HCT116 (cell line): ENCODE measurements at regions not wholly inside any gene's neighbourhood (a gene's known extent, or its start where the extent isn't known, plus 50 kb on each side); places are given as distances from the start of the nearest gene placed in this dataset.

Experiments
- ATAC-seq: fragments of 200-7000 bp; cut with Tn5 transposase; 2 replicates; pipeline ENCODE4 v1.9.1; 2020; ENCODE audit warnings: mild to moderate bottlenecking, moderate library complexity
- BruUV-seq: library from RNA; stranded (reverse); fragments of 400-500 nt; replicated peaks from 2 replicates; lab custom pipeline; 2021; lab: Mats Ljungman, UMichigan
- CTCF ChIA-PET: fragments of 300-600 bp; sonication (Branson Sonifier 250); formaldehyde crosslinking; loops from one replicate; lab custom pipeline; 2021; ENCODE audit warnings: antibody characterized with exemption; lab: Charles Lee
- POLR2A ChIA-PET: fragments of 300-600, 350-600 bp; sonication (Branson Sonifier 250); formaldehyde crosslinking; loops from one replicate; lab custom pipeline; 2021; ENCODE audit warnings: antibody characterized with exemption; lab: Charles Lee
- RAD21 ChIA-PET, 2 experiments: fragments of 300-600 bp; sonication (Branson Sonifier 250); formaldehyde crosslinking; loops; one replicate each; lab custom pipeline; 2023; ENCODE audit warnings: low total read pairs in 2 of 2; ENCODE audit not compliant: uncharacterized antibody in 2 of 2, unreplicated experiment in 2 of 2, low non-redundant PET in 1 of 2; lab: Charles Lee
- DNase-seq: peaks from one replicate; pipeline ENCODE4 v3.0.0-alpha.2; 2010; ENCODE audit warnings: low read depth, low spot score
- H2AFZ ChIP-seq: fragments of 200-600 bp; shearing (Covaris generic), sonication (generic); 2 replicates; pipeline ENCODE4 v1.6.1; 2017; ENCODE audit warnings: low read depth, mixed run types, mixed read lengths, antibody characterized with exemption, low read length; ENCODE audit not compliant: poor library complexity, severe bottlenecking
- H3K27ac ChIP-seq: 2 replicates; pipeline ENCODE4 v1.5.1; 2012; ENCODE audit warnings: low read depth, low read length
- H3K27me3 ChIP-seq: fragments of 200-600 bp; sonication (generic); 2 replicates; pipeline ENCODE4 v1.6.1; 2016; ENCODE audit warnings: mixed run types, low read length, mixed read lengths; ENCODE audit not compliant: insufficient read depth
- H3K36me3 ChIP-seq, 2 experiments: fragments of 200-500 bp in 1 of 2; fragments of 200-600 bp in 1 of 2; sonication (Bioruptor generic) in 1 of 2; sonication (generic) in 1 of 2; 2 replicates each; pipeline versions ENCODE4 v1.5.1 to v1.6.1; 2014 to 2016; ENCODE audit warnings: low read length in 2 of 2, inconsistent platforms in 1 of 2, mixed read lengths in 1 of 2, mixed run types in 1 of 2; ENCODE audit not compliant: insufficient read depth in 2 of 2, control insufficient read depth in 1 of 2
- H3K4me1 ChIP-seq, 2 experiments: fragments of 200-600 bp in 1 of 2; sonication (generic) in 1 of 2; 2 replicates each; pipeline versions ENCODE4 v1.5.1 to v1.6.1; 2012 to 2017; ENCODE audit warnings: low read length in 2 of 2, inconsistent platforms in 1 of 2, mild to moderate bottlenecking in 1 of 2, mixed read lengths in 1 of 2, mixed run types in 1 of 2, moderate library complexity in 1 of 2; ENCODE audit not compliant: insufficient read depth in 2 of 2, control insufficient read depth in 1 of 2
- H3K4me2 ChIP-seq: fragments of 200-600 bp; sonication (generic); 2 replicates; pipeline ENCODE4 v1.6.1; 2017; ENCODE audit warnings: mixed run types, low read length, mixed read lengths
- H3K4me3 ChIP-seq, 2 experiments: fragments of 200-600 bp in 1 of 2; sonication (generic) in 1 of 2; replicated peaks in 1 of 2; 2 replicates each; pipeline ENCODE4 v1.5.1; 2011 to 2016; ENCODE audit warnings: low read length in 2 of 2, control low read depth in 1 of 2, low read depth in 1 of 2, mild to moderate bottlenecking in 1 of 2, mixed read lengths in 1 of 2, mixed run types in 1 of 2
- H3K79me2 ChIP-seq: fragments of 200-600 bp; sonication (generic); 2 replicates; pipeline ENCODE4 v1.6.1; 2017; ENCODE audit warnings: mild to moderate bottlenecking, mixed run types, low read length, moderate library complexity, mixed read lengths; ENCODE audit not compliant: insufficient read depth
- H3K9ac ChIP-seq: fragments of 200-600 bp; sonication (generic); 2 replicates; pipeline ENCODE4 v1.6.1; 2016; ENCODE audit warnings: low read length, mixed read lengths
- H3K9me2 ChIP-seq: fragments of 200-600 bp; sonication (generic), shearing (Covaris generic); 2 replicates; pipeline ENCODE4 v1.6.1; 2017; ENCODE audit warnings: mixed run types, mild to moderate bottlenecking, moderate library complexity; ENCODE audit not compliant: insufficient read depth
- H3K9me3 ChIP-seq, 2 experiments: fragments of 200-500 bp in 1 of 2; fragments of 200-600 bp in 1 of 2; sonication (Bioruptor generic) in 1 of 2; sonication (generic) in 1 of 2; 2 replicates each; pipeline ENCODE4 v1.6.1; 2014 to 2017; ENCODE audit warnings: low read length in 2 of 2, mixed read lengths in 2 of 2, inconsistent platforms in 1 of 2, low read depth in 1 of 2, mild to moderate bottlenecking in 1 of 2, mixed run types in 1 of 2, moderate library complexity in 1 of 2; ENCODE audit not compliant: control insufficient read depth in 1 of 2, insufficient read depth in 1 of 2
- H4K20me1 ChIP-seq: fragments of 200-600 bp; sonication (generic), shearing (Covaris generic); 2 replicates; pipeline ENCODE4 v1.6.1; 2017; ENCODE audit warnings: mixed run types, mild to moderate bottlenecking, moderate library complexity; ENCODE audit not compliant: insufficient read depth
- CBX3 ChIP-seq: IDR thresholded peaks from 2 replicates; pipeline ENCODE4 v1.6.1; 2012; ENCODE audit warnings: low read depth
- CTCF ChIP-seq, 3 experiments: fragments of 200-600 bp in 1 of 3; sonication (generic) in 1 of 3; IDR thresholded peaks in 2 of 3; conservative IDR thresholded peaks in 1 of 3; 2 replicates each; pipeline ENCODE4 v1.5.1; 2012 to 2017; ENCODE audit warnings: low read depth in 2 of 3, low read length in 2 of 3, antibody characterized with exemption in 1 of 3, borderline replicate concordance in 1 of 3, control low read depth in 1 of 3, mild to moderate bottlenecking in 1 of 3, mixed read lengths in 1 of 3, mixed run types in 1 of 3, moderate library complexity in 1 of 3; ENCODE audit not compliant: insufficient read depth in 1 of 3
- ELF1 ChIP-seq: IDR thresholded peaks from 2 replicates; pipeline ENCODE4 v1.6.1; 2012; ENCODE audit warnings: low read depth, borderline replicate concordance
- EZH2 ChIP-seq: fragments of 200-600 bp; sonication (generic); IDR thresholded peaks from 2 replicates; pipeline ENCODE4 v1.6.1; 2017; ENCODE audit warnings: antibody characterized with exemption, mixed run types
- JUND ChIP-seq: IDR thresholded peaks from 2 replicates; pipeline ENCODE4 v1.6.1; 2012
- POLR2AphosphoS5 ChIP-seq: IDR thresholded peaks from 2 replicates; pipeline ENCODE4 v1.6.1; 2011; ENCODE audit warnings: mild to moderate bottlenecking, low read depth, low read length, moderate library complexity
- RAD21 ChIP-seq: IDR thresholded peaks from 2 replicates; pipeline ENCODE4 v1.6.1; 2012; ENCODE audit warnings: low read depth, mild to moderate bottlenecking
- SP1 ChIP-seq: IDR thresholded peaks from 2 replicates; pipeline ENCODE4 v1.6.1; 2012; ENCODE audit warnings: low read depth
- SRF ChIP-seq: IDR thresholded peaks from 2 replicates; pipeline ENCODE4 v1.6.1; 2012; ENCODE audit warnings: low read depth
- TCF7L2 ChIP-seq: IDR thresholded peaks from 2 replicates; pipeline ENCODE4 v1.7.0; 2011; ENCODE audit warnings: borderline replicate concordance, inconsistent platforms; ENCODE audit not compliant: insufficient read depth, insufficient read length; ENCODE audit errors: extremely low read depth
- YY1 ChIP-seq: IDR thresholded peaks from 2 replicates; pipeline ENCODE4 v1.6.1; 2011; ENCODE audit warnings: low read length, low read depth, moderate library complexity, mild to moderate bottlenecking; ENCODE audit not compliant: insufficient replicate concordance; ENCODE audit errors: extremely low read depth
- intact Hi-C: fragments of 100-400 bp; cut with micrococcal nuclease; formaldehyde crosslinking; loops from 2 replicates; pipeline ENCODE4 v1.10.0; 2022
- TF ChIP-seq, protein P1 (sequence below): IDR thresholded peaks from 2 replicates; pipeline ENCODE4 v1.6.1; 2011; ENCODE audit warnings: mild to moderate bottlenecking, low read length, moderate library complexity; ENCODE audit not compliant: insufficient replicate concordance; ENCODE audit errors: extremely low read depth

- ChIA-PET POLR2A (interaction anchor here (1.0 kb wide), 1 partner anchor 97 kb away, joined by 3 read pairs; no protein-coding TSS in a partner anchor), RAD21 (no interaction called here)
- ATAC-seq = no peak
These were observed 100.0 kb downstream of the ETS2 start for GRCh38 chr21:38905752-38906151.

More at GRCh38 chr21:38905752-38906151, 100.0 kb downstream of the ETS2 start:
- H3K36me3 ChIP-seq = no peaks in the 10 kb centered on the region
- no peaks in the 10 kb centered on the region for H3K79me2 ChIP-seq
- no peaks in the 10 kb centered on the region for H3K9me2 ChIP-seq
- no peaks in the 10 kb centered on the region for H3K27me3 ChIP-seq
- intact Hi-C loops = no loop called here
- no peak overlapping the region for H3K4me2 ChIP-seq
- CTCF ChIA-PET = no interaction called here
- no peak overlapping the region for H2AFZ ChIP-seq
- TF ChIP-seq EZH2 (no peak), POLR2AphosphoS5 (no peak), CBX3 (no peak), SRF (no peak), RAD21 (no peak), ELF1 (no peak), YY1 (no peak), SP1 (no peak), TCF7L2 (no peak), CTCF (IDR thresholded peaks at IDR 0.05 in 2 of 3, conservative IDR thresholded peaks at IDR 0.05 in 1 of 3; ENCODE audit: borderline replicate concordance in 1 of 3, insufficient read depth in 1 of 3, low read depth in 2 of 3, low read length in 2 of 3) (no peak), JUND (no peak)
- TF ChIP-seq, protein P1, sequence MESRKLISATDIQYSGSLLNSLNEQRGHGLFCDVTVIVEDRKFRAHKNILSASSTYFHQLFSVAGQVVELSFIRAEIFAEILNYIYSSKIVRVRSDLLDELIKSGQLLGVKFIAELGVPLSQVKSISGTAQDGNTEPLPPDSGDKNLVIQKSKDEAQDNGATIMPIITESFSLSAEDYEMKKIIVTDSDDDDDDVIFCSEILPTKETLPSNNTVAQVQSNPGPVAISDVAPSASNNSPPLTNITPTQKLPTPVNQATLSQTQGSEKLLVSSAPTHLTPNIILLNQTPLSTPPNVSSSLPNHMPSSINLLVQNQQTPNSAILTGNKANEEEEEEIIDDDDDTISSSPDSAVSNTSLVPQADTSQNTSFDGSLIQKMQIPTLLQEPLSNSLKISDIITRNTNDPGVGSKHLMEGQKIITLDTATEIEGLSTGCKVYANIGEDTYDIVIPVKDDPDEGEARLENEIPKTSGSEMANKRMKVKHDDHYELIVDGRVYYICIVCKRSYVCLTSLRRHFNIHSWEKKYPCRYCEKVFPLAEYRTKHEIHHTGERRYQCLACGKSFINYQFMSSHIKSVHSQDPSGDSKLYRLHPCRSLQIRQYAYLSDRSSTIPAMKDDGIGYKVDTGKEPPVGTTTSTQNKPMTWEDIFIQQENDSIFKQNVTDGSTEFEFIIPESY = no peak
- H3K4me1 ChIP-seq = peaks cover 17 to 21% of the 10 kb centered on the region in 2 experiments; a peak in 3 of 4 replicates
- H3K4me3 ChIP-seq = no peak overlapping the region
- H3K9ac ChIP-seq = no peak overlapping the region
- H3K9me3 ChIP-seq = no peaks in the 10 kb centered on the region
- H4K20me1 ChIP-seq = no peaks in the 10 kb centered on the region
- BruUV-seq = no TSS peak
- no peak overlapping the region for H3K27ac ChIP-seq
- no peak for DNase-seq
